ENCODE measurements at regions not wholly inside any gene's neighbourhood (a gene's known extent, or its start where the extent isn't known, plus 50 kb on each side); places are given as distances from the start of the nearest gene placed in this dataset.

GRCh38 chr2:57563015-57563414 is 483.6 kb upstream of the VRK2 start:
- TF ChIP-seq, protein P1, sequence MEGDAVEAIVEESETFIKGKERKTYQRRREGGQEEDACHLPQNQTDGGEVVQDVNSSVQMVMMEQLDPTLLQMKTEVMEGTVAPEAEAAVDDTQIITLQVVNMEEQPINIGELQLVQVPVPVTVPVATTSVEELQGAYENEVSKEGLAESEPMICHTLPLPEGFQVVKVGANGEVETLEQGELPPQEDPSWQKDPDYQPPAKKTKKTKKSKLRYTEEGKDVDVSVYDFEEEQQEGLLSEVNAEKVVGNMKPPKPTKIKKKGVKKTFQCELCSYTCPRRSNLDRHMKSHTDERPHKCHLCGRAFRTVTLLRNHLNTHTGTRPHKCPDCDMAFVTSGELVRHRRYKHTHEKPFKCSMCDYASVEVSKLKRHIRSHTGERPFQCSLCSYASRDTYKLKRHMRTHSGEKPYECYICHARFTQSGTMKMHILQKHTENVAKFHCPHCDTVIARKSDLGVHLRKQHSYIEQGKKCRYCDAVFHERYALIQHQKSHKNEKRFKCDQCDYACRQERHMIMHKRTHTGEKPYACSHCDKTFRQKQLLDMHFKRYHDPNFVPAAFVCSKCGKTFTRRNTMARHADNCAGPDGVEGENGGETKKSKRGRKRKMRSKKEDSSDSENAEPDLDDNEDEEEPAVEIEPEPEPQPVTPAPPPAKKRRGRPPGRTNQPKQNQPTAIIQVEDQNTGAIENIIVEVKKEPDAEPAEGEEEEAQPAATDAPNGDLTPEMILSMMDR (IDR thresholded peaks at IDR 0.05) = no peak
- TF ChIP-seq POLR2A (IDR thresholded peaks at IDR 0.05) = no peak
